G401 (cell line): ENCODE measurements at regions not wholly inside any gene's neighbourhood (a gene's known extent, or its start where the extent isn't known, plus 50 kb on each side); places are given as distances from the start of the nearest gene placed in this dataset.

Experiments
- DNase-seq: peaks from one replicate; pipeline ENCODE4 v3.0.0-alpha.2; 2015; ENCODE audit warnings: low spot score
- in situ Hi-C: cut with HindIII; loops from 2 replicates; pipeline ENCODE4 v1.10.0; 2016; ENCODE audit warnings: low sequenced_read_pairs, mixed read lengths

DNA sequence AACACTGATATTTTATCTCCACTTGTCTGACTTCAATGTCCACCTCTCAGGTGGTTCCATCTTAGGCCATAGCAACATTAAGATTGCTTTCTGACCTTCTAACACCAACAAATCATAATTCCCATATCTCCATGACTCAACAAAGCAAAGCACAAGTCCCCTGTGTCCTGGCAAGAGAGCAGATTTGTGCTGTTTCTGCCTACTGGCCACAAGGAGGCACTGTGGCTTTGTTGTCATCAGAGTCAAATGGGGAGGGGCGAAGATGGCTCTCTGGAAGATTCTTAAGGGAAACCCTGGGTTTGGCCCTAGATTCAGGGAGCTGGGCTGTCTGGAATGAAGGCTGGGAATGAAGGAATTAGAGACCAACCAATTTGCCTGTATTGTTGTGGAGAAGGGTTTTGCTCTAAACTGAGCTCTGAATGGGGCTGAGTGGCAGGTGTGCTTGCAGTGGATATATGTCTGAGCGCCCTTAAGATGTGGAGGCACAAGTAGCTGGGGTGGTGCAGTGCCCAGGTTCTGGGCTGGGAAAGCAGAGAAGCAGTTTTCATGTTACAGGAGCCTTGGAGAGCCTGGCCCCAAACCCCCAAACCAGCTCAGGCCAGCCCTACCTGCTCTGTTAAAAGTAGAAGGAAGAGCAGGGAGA lies 154.8 kb upstream of the PRSS58 start:
- in situ Hi-C loops, result no loop called here
- DNase-seq, result no peak

DNA sequence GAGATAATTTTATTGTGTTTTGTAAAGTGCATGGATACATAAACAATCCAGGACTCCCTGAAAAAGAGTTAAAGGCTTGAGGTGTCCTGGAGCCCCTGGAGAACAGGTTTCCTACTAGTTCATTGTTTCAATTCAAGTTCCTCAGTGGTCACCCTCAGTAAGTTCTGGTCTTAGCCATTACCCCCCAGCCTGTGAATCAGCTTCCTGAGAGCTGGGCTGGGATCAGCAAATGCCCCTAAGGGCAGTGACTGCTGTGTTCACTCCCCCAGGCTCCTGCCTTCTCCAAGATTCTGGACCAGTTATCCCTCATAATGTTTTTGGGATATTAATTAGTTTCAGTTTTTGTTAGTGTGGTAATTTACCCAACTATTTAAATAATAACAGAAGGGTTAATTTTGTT lies 151.6 kb upstream of the PRSS58 start:
- DNase-seq, result no peak
- in situ Hi-C loops, result no loop called here

DNA sequence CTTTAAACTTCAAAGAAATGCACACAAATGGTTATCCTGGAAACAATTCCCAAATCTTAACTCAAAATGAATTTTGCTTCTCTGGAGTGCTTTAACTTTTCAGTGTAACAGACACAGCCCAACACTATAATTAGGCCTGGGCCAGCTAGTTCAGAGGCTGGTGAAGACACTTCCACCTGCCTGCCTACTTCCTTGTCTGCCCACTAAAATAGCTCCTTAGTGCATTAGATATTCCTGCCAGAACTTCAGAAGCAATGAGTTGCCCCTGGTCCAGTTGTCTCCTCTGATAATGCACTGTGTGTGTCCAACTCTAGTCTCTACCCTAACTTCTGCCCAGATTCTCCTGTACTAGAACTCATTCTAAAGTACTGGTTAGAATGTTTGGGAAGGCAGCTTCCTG lies 150.9 kb upstream of the PRSS58 start:
- no peak for DNase-seq
- in situ Hi-C loops, result no loop called here

DNA sequence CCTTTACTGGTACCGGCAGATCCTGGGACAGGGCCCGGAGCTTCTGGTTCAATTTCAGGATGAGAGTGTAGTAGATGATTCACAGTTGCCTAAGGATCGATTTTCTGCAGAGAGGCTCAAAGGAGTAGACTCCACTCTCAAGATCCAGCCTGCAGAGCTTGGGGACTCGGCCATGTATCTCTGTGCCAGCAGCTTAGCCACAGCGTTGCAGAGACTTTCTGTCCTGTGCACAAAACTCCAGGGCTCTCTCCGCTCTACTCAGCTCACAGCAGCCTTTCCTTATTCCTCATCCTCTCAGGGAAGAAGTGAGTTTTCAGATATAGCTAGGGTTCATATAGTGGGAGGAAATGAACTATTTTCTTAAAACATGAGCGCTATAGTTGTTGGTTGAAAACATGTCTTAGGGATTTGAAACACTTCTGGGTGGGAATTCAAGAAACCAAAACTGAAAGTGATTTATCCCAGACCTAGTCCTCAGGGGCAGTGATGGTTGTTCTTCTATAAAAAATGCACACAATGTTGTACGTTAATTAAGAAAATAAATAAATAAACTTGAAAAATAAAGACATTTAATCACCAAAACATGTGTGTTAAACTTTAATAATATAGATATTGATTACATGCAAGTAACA lies 150.2 kb upstream of the PRSS58 start:
- in situ Hi-C loops, result no loop called here
- DNase-seq, result no peak

GRCh38 chr7:142405122-142405765 lies 147.4 kb upstream of the PRSS58 start:
- DNase-seq, result no peak
- in situ Hi-C loops, result no loop called here

GRCh38 chr7:142401951-142402350 lies 144.1 kb upstream of the PRSS58 start:
- in situ Hi-C loops, result no loop called here
- no peak for DNase-seq

DNA sequence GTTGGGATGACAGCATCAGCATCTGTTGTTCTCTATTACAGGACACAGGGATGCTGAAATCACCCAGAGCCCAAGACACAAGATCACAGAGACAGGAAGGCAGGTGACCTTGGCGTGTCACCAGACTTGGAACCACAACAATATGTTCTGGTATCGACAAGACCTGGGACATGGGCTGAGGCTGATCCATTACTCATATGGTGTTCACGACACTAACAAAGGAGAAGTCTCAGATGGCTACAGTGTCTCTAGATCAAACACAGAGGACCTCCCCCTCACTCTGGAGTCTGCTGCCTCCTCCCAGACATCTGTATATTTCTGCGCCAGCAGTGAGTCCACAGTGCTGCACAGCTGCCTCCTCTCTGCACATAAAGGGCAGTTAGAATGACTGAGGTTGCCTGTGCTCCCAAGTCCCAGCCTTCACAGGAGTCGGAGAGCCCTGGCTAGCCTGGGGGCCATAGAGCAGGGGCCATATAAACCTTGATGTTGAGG lies 142.2 kb upstream of the PRSS58 start:
- no peak for DNase-seq
- in situ Hi-C loops, result no loop called here

DNA sequence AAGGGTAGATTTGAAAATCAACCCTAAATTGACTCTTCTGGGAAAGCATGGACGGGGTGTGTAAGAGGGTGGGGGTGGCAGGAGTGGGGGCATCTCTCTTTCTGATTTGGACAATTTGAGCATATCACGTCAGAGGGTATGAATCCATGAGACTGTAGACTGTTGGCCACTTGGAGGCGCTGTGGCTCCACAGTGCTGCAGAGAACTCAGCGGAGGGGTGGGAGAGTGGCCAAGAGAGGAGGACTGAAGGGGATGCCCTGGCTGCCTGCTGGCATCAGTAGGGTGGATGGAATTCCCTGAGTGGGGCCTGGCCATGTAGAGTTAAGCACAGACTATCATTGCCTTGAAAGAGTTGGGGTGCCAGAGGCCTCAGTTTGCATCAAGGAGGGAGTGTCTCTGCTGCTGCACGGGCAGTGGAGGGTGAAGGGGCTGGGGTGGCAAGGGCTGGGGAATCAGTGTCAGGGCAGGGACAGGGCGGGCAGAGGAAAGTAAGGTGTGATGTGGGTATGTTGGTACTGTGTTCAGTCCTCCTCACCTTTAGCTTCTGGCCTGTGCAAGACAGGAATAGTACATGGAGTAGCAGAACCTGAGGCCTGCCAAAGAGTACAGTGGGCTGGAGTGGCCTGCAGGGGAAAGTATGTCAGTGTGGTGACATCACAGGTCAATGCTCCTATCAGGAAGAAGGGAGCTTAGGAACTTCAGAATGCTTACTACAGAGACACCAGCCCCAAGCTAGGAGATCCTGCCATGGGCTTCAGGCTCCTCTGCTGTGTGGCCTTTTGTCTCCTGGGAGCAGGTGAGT lies 133.5 kb upstream of the PRSS58 start:
- in situ Hi-C loops, result no loop called here
- DNase-seq, result no peak

DNA sequence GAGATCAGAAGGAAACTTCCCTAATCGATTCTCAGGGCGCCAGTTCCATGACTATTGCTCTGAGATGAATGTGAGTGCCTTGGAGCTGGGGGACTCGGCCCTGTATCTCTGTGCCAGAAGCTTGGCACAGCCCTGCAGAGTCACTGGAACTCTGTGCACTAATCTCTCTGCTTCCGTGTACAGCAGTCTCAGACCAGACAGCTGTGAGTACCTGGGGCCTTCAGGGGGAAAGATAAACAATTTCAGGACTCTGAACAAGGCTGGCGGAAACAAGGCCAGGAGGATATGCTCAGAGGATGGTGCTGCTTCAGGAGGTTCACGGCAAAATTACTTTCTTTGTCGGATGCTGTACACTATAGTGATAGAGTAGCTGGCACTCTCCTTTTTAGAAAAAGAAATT lies 131.7 kb upstream of the PRSS58 start:
- DNase-seq, result no peak
- in situ Hi-C loops, result no loop called here

GRCh38 chr7:142385491-142386340 lies 127.9 kb upstream of the PRSS58 start:
- DNase-seq, result peak; percentile 23
- in situ Hi-C loops, result no loop called here

DNA sequence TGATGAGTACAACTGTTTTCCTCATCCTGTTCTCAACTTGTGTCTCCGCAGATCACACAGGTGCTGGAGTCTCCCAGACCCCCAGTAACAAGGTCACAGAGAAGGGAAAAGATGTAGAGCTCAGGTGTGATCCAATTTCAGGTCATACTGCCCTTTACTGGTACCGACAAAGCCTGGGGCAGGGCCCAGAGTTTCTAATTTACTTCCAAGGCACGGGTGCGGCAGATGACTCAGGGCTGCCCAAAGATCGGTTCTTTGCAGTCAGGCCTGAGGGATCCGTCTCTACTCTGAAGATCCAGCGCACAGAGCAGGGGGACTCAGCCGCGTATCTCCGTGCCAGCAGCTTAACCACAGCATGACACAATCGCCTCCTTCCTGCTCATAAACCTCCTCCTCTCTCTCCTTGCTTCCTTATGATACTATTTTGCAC lies 126.7 kb upstream of the PRSS58 start:
- no peak for DNase-seq
- in situ Hi-C loops, result no loop called here

GRCh38 chr7:142383841-142384492 lies 126.1 kb upstream of the PRSS58 start:
- in situ Hi-C loops, result no loop called here
- DNase-seq, result no peak

DNA sequence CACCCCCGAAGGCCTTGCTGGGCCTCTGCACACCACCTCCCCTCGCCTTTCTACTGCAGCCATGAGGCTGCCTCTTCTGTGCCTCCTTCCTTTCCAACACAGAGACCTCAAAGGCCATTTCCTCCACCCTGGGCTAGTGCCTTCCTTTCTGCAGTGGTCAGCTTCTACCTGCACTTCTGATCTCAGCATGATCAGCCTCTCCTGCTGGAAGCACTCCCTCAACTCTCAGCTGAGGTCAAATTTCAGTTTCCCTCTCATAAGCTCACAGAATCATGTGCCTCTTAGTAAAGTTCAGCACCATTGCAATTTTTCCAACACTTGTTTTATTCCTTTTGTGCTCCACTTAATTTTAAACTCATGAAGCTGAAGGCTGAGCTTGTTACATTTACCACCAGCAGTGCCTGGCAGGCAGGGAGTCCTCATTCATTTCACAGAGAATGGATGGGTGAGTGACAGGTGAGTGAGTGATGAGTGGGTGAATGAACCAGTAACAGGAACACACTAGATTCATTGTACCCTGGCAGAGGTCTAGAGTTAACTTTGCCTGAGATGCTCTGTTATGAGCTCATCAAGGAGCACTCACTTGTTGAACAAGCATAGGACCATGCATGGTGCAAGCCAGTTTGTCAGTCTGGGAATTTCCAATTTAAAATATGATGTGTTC lies 124.0 kb upstream of the PRSS58 start:
- in situ Hi-C loops, result no loop called here

DNA sequence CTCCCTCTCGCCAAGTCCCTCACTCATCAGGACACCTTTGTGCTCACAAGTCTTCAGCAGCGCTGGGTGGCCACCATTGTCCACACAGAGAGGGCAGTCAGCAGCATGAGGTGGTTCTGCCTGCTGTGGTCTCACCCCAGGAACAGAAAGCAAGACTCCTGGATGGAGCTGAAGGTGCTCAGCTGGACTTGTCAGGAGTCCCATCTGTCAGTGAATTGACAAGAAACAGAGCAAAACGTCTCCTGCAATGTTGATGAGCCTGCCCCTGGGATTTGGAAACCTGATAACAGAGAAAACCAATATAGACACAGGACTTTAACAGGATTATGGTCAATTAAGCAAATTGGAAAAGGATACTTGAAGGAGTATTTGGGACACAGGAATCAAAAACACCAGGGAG lies 122.2 kb upstream of the PRSS58 start:
- DNase-seq, result no peak
- in situ Hi-C loops, result no loop called here

More for the DNA sequence above, 124.0 kb upstream of the PRSS58 start:
- no peak for DNase-seq

- no peak for DNase-seq
- in situ Hi-C loops, result no loop called here
Measured at GRCh38 chr7:142379201-142379885, 121.5 kb upstream of the PRSS58 start.

DNA sequence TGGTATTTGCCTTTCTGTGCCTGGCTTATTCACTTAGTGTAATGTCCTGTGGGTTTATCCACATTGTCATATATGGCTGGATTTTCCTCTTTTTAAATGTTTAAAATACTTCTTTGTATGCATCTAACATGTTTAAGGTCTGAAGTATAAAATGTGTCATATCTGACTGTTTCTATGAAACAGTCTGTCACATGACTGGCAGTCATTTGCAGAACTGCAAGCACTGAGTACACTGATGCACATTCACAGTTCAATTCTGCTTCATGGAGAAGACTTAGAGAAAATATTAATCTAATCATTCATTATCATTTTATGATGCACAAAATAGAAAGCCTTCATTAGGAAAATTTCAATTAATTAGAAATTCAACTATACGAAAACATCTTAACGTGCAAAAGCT lies 119.7 kb upstream of the PRSS58 start:
- no peak for DNase-seq
- in situ Hi-C loops, result no loop called here

DNA sequence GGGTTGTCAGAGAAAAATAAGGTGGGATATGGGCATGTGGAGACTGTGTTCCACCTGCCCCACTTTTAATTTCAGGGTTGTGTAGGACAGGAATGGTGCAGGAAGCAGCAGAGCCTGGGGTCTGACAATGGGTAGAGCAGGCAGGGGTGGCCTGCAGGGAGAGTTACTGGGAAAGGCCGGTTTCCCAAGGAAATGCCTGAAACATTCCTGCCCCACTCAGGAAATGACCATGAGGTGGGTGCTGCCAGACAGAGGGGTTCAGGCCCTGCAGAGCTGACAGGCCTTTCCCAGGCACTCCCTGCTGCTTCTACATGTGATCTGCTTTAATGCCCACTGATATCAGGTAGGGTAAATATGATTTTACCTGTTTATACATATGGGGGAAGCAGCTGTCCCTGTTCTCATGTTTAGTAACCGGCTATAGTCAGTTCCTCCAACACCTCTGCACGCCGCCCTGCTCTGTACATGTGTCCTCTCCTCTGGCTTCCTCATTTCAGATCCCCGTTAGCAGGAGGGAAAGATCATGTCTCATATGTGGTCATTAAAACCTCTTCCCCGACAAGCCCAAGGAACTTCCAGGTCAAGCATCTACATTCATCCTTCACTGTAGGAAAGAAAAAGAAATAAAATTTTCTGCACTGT lies 118.6 kb upstream of the PRSS58 start:
- in situ Hi-C loops, result no loop called here
- no peak for DNase-seq
